Heart right ventricle (tissue), 16 donors: ENCODE measurements at regions not wholly inside any gene's neighbourhood (a gene's known extent, or its start where the extent isn't known, plus 50 kb on each side); places are given as distances from the start of the nearest gene placed in this dataset.

ENCODE experiments used
- ATAC-seq, 8 donors: fragments of 200-7000 bp; cut with Tn5 transposase; one replicate each; pipeline ENCODE4 v1.9.1; 2020; ENCODE audit warnings: mild to moderate bottlenecking in 8 of 8, moderate library complexity in 8 of 8, moderate number of reproducible peaks in 1 of 8
- DNase-seq, 2 donors: peaks; one replicate each; pipeline ENCODE4 v3.0.0-alpha.2; 2020
- H3K27ac ChIP-seq, 10 donors: fragments of 200-600 bp; sonication (generic) in 2 of 10; one replicate each; pipeline versions ENCODE4 v1.5.0 to v1.8.0; 2020 to 2022; ENCODE audit warnings: mild to moderate bottlenecking in 3 of 10
- H3K27me3 ChIP-seq, 7 donors: fragments of 200-600 bp; one replicate each; pipeline ENCODE4 v1.8.0; 2021 to 2022; ENCODE audit warnings: mild to moderate bottlenecking in 2 of 7
- H3K36me3 ChIP-seq, 9 donors: fragments of 200-600 bp; sonication (generic) in 1 of 9; one replicate each; pipeline versions ENCODE4 v1.5.0 to v1.8.0; 2020 to 2022; ENCODE audit warnings: mild to moderate bottlenecking in 2 of 9
- H3K4me1 ChIP-seq, 9 donors: fragments of 200-600 bp; sonication (generic) in 1 of 9; one replicate each; pipeline versions ENCODE4 v1.5.0 to v1.8.0; 2020 to 2022; ENCODE audit warnings: mild to moderate bottlenecking in 4 of 9
- H3K4me3 ChIP-seq, 10 donors: fragments of 200-600 bp; sonication (generic) in 2 of 10; one replicate each; pipeline versions ENCODE4 v1.5.0 to v1.8.0; 2020 to 2022; ENCODE audit warnings: mild to moderate bottlenecking in 7 of 10, moderate library complexity in 2 of 10
- H3K9me3 ChIP-seq, 11 donors: fragments of 200-600 bp in 10 of 11; sonication (generic) in 2 of 11; one replicate each; pipeline versions ENCODE4 v1.5.0 to v1.8.0; 2013 to 2022; ENCODE audit warnings: mild to moderate bottlenecking in 2 of 11, control low read depth in 1 of 11, moderate library complexity in 1 of 11
- WGBS, 2 donors: extraction: QIAGEN DNeasy Blood & Tissue Kit; methylation state at CpG; one replicate each; pipeline ENCODE4 v1.1.7; 2013; ENCODE audit warnings: inconsistent platforms in 1 of 2; 5-methylcytosine and 5-hydroxymethylcytosine counted together
- intact Hi-C, 10 donors: fragments of 100-400 bp; cut with DNase I; formaldehyde crosslinking; loops; one replicate each; pipeline versions ENCODE4 v1.11.1 to v1.14.2; 2022
- TF ChIP-seq, protein P1 (sequence below), 9 donors: fragments of 200-600 bp; sonication (generic) in 2 of 9; IDR thresholded peaks; one replicate each; pipeline versions ENCODE4 v1.5.0 to v1.8.0; 2021 to 2022; ENCODE audit warnings: antibody characterized with exemption in 9 of 9, mild to moderate bottlenecking in 5 of 9, moderate library complexity in 1 of 9
- donor health status: Arrhythmogenic right ventricular cardiomyopathy.
- donor health status: ischemic (EF 13 %, LVEDD 7.1; RV severe dilation, severe dysfunction).
- donor health status: healthy with polysubstance abuse.
- donor health status: DM: no; HTN: yes; CAD: no.
- donor health status: DM: no; HTN: no; CAD: no.
- donor health status: ischemic (EF 25% LVEDD 6.9; RV normal size, moderate dysfunction).
- donor health status: ischemic (EF 25% LVEDD 5.7; RV mildly dilated, moderate dysfunction).
- donor health status: healthy.
- donor health status: DM: yes; HTN: yes; CAD: no.
- donor health status: Ischemic cardiomyopathy.
- donor health status: ischemic (EF 35%, LVEDD 5.7; RV mildly dilated, moderate dysfunction).
- donor health status: nonischemic (EF 11% LVEDD 7.7; RV severe dilation, severe dysfunction).
- donor health status: DM: yes; HTN: yes; CAD: no.
- donor health status: PGD.
- donor health status: ischemic (EF 29% LVEDD 5.4; RV normal size, mild dysfunction).
- donor health status: nonischemic (EF 23%, LVEDD 6.1; RV moderate dilation, normal function).

GRCh38 chr3:13145131-13145825, 72.0 kb upstream of the IQSEC1 start:
- intact Hi-C loops, result no loop called here
- TF ChIP-seq, protein P1, sequence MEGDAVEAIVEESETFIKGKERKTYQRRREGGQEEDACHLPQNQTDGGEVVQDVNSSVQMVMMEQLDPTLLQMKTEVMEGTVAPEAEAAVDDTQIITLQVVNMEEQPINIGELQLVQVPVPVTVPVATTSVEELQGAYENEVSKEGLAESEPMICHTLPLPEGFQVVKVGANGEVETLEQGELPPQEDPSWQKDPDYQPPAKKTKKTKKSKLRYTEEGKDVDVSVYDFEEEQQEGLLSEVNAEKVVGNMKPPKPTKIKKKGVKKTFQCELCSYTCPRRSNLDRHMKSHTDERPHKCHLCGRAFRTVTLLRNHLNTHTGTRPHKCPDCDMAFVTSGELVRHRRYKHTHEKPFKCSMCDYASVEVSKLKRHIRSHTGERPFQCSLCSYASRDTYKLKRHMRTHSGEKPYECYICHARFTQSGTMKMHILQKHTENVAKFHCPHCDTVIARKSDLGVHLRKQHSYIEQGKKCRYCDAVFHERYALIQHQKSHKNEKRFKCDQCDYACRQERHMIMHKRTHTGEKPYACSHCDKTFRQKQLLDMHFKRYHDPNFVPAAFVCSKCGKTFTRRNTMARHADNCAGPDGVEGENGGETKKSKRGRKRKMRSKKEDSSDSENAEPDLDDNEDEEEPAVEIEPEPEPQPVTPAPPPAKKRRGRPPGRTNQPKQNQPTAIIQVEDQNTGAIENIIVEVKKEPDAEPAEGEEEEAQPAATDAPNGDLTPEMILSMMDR (IDR thresholded peaks at IDR 0.05), result no peak
- Histone ChIP-seq H3K9me3 (peaks cover 0 to 7% (median 0%) of the 10 kb centered on the region in 11 donors), H3K36me3 (no peaks in the 10 kb centered on the region), H3K27ac (no peak overlapping the region), H3K27me3 (peaks cover 0 to 24% (median 0%) of the 10 kb centered on the region in 7 donors), H3K4me1 (no peaks in the 10 kb centered on the region), H3K4me3 (no peak overlapping the region)
- 67 to 70% methylated on average over 14 of the region's 14 CpGs for WGBS, 2 donors
- ATAC-seq, result no peak
- no peak for DNase-seq

DNA sequence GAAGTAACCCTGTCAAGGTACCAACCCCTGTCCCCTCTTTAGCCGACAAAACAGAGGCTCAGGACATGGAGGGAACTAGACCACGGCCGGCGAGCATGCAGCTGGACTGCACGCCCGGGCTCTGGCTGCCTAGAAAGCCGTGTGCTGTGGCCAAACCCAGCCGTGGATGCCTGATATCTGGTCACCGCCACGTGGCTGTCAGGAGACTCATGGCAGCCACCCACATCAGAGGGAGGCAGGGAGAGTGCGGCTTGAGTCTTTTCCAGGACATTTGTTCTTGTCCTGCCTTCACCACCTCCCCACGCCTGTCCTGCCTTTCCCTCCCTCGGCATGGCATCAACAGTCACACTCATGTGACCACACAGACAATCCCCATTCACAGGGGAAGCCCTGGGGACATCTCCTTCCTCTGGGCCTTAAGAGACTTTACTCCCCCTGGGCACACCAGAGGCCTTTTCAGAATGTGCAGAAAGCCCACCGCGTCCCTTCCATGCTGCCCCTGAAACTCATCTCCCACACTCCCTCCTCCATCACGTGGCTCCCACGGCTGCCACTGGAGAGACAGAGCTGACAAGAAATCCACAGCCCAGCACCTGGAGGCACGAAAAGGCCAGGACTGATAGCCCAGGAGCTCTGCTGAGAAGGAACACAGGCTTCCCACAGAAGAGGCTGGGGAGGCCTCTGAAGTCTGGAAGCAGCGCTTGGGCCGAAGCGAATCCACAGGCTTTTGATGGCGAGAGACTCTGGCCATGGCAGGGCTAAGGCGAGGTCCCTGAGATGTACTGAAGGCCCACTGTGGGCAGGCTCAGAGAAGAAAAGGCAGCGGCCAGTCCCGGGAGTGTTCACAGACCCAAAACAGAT, 71.2 kb upstream of the IQSEC1 start:
- intact Hi-C loops, result no loop called here
- Histone ChIP-seq H3K4me1 (no peaks in the 10 kb centered on the region), H3K27ac (no peak overlapping the region), H3K9me3 (peaks cover 0 to 7% (median 0%) of the 10 kb centered on the region in 11 donors), H3K4me3 (no peak overlapping the region), H3K36me3 (no peaks in the 10 kb centered on the region), H3K27me3 (peaks cover 0 to 18% (median 0%) of the 10 kb centered on the region in 7 donors)
- WGBS, 2 donors, result 79 to 86% methylated on average over 25 of the region's 25 CpGs
- no peak for DNase-seq
- no peak for ATAC-seq
- TF ChIP-seq, protein P1 (IDR thresholded peaks at IDR 0.05), result no peak

DNA sequence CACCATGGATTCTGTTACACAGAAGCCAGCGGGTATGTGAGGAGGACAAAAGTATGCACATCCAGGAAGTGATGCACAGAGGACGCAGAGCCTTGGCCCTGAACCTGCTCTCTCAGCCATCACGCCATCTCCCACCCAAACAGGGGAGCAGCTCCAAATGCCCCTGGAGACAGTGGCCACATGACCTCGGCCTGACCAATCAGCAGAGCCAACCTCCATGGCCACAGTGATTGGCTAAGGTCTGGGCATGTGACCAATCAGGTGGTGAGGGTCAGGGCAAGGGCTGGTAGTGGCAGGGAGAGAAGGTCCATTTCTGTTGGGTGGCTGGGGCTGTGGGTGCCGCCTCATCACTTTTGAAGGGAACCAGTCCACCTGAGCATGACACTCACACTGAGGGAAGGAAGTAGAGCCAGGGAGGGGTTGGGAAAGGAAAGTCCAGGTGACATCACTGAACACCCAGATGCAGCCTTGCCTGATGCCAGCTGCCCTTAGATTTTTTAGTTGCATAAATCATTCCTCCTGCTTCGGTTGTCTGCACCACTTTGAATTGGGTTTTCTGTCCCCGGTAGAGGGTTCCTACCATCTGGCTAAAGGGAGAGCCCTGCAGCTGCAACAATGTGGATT, 70.3 kb upstream of the IQSEC1 start:
- Histone ChIP-seq H3K4me3 (no peak overlapping the region), H3K9me3 (peaks cover 0 to 7% (median 0%) of the 10 kb centered on the region in 11 donors), H3K4me1 (no peaks in the 10 kb centered on the region), H3K27ac (no peak overlapping the region), H3K27me3 (peaks cover 0 to 11% (median 0%) of the 10 kb centered on the region in 7 donors), H3K36me3 (no peaks in the 10 kb centered on the region)
- intact Hi-C loops, result no loop called here
- DNase-seq (no peak), ATAC-seq (no peak)
- TF ChIP-seq, protein P1 (IDR thresholded peaks at IDR 0.05), result no peak
- WGBS, 2 donors, result 88 to 89% methylated on average over 7 of the region's 7 CpGs
